ENCODE measurements at regions not wholly inside any gene's neighbourhood (a gene's known extent, or its start where the extent isn't known, plus 50 kb on each side); places are given as distances from the start of the nearest gene placed in this dataset.

GRCh38 chr13:109606520-109606919 lies 179.9 kb downstream of the IRS2 start:
- Histone ChIP-seq H3K27me3 (ENCODE audit: control insufficient read depth, extremely low read depth, insufficient read depth, low read length) (no peaks in the 10 kb centered on the region), H3K9ac (ENCODE audit: control insufficient read depth, extremely low read depth, insufficient read depth, low read length) (no peak overlapping the region), H3K4me1 (ENCODE audit: control insufficient read depth, extremely low read depth, insufficient read depth, low read length) (peaks cover 4% of the 10 kb centered on the region), H3K36me3 (ENCODE audit: control insufficient read depth in 2 of 2, extremely low read depth in 1 of 2, insufficient read depth in 2 of 2, low read length in 2 of 2) (no peaks in the 10 kb centered on the region), H3K9me1 (ENCODE audit: control insufficient read depth, extremely low read depth, insufficient read depth, low read length) (no peaks in the 10 kb centered on the region), H3K27ac (ENCODE audit: control insufficient read depth, insufficient read depth, low read length) (no peak overlapping the region), H4K20me1 (ENCODE audit: control insufficient read depth, extremely low read depth, insufficient read depth, low read length) (no peaks in the 10 kb centered on the region), H3K4me3 (ENCODE audit: control insufficient read depth in 2 of 3, extremely low read depth in 1 of 3, insufficient read depth in 2 of 3, low read depth in 1 of 3, low read length in 3 of 3) (no peak overlapping the region), H3K4me2 (ENCODE audit: control insufficient read depth, extremely low read depth, insufficient read depth, low read depth, low read length) (no peak overlapping the region), H3K79me2 (ENCODE audit: control insufficient read depth, insufficient read depth, low read length) (no peaks in the 10 kb centered on the region), H2AFZ (ENCODE audit: control insufficient read depth, low read length) (no peak overlapping the region), H3K9me3 (ENCODE audit: control insufficient read depth, low read depth, low read length) (no peaks in the 10 kb centered on the region)
- FAIRE-seq (no peak), DNase-seq (ENCODE audit: low read depth, low spot score) (no peak)
- dilution Hi-C loops (cut with MboI; ENCODE audit: extremely low pct_ligation_motif_present, low sequenced_read_pairs): no loop called here
- TF ChIP-seq EZH2 (IDR thresholded peaks at IDR 0.05; ENCODE audit: low read length): no peak
- no peak for TF ChIP-seq CTCF (optimal IDR thresholded peaks at IDR 0.05 in 1 of 3, IDR thresholded peaks at IDR 0.05 in 1 of 3, conservative IDR thresholded peaks at IDR 0.05 in 1 of 3; ENCODE audit: extremely low read depth in 1 of 3, insufficient read depth in 2 of 3, low read length in 3 of 3)

GRCh38 chr13:109605846-109606245 lies 180.5 kb downstream of the IRS2 start:
- DNase-seq (ENCODE audit: low read depth, low spot score) (no peak), FAIRE-seq (no peak)
- H3K9me1 ChIP-seq (ENCODE audit: control insufficient read depth, extremely low read depth, insufficient read depth, low read length): no peaks in the 10 kb centered on the region
- no peak overlapping the region for H3K4me3 ChIP-seq (ENCODE audit: control insufficient read depth in 2 of 3, extremely low read depth in 1 of 3, insufficient read depth in 2 of 3, low read depth in 1 of 3, low read length in 3 of 3)
- H3K27ac ChIP-seq (ENCODE audit: control insufficient read depth, insufficient read depth, low read length): no peak overlapping the region
- H3K4me2 ChIP-seq (ENCODE audit: control insufficient read depth, extremely low read depth, insufficient read depth, low read depth, low read length): no peak overlapping the region
- no peaks in the 10 kb centered on the region for H3K36me3 ChIP-seq (ENCODE audit: control insufficient read depth in 2 of 2, extremely low read depth in 1 of 2, insufficient read depth in 2 of 2, low read length in 2 of 2)
- H2AFZ ChIP-seq (ENCODE audit: control insufficient read depth, low read length): no peak overlapping the region
- H3K79me2 ChIP-seq (ENCODE audit: control insufficient read depth, insufficient read depth, low read length): no peaks in the 10 kb centered on the region
- no peaks in the 10 kb centered on the region for H3K9me3 ChIP-seq (ENCODE audit: control insufficient read depth, low read depth, low read length)
- TF ChIP-seq CTCF (optimal IDR thresholded peaks at IDR 0.05 in 1 of 3, IDR thresholded peaks at IDR 0.05 in 1 of 3, conservative IDR thresholded peaks at IDR 0.05 in 1 of 3; ENCODE audit: extremely low read depth in 1 of 3, insufficient read depth in 2 of 3, low read length in 3 of 3) (no peak), EZH2 (IDR thresholded peaks at IDR 0.05; ENCODE audit: low read length) (no peak)
- no peak overlapping the region for H3K9ac ChIP-seq (ENCODE audit: control insufficient read depth, extremely low read depth, insufficient read depth, low read length)
- no peaks in the 10 kb centered on the region for H4K20me1 ChIP-seq (ENCODE audit: control insufficient read depth, extremely low read depth, insufficient read depth, low read length)
- H3K4me1 ChIP-seq (ENCODE audit: control insufficient read depth, extremely low read depth, insufficient read depth, low read length): peaks cover 4% of the 10 kb centered on the region
- H3K27me3 ChIP-seq (ENCODE audit: control insufficient read depth, extremely low read depth, insufficient read depth, low read length): no peaks in the 10 kb centered on the region
- dilution Hi-C loops (cut with MboI; ENCODE audit: extremely low pct_ligation_motif_present, low sequenced_read_pairs): no loop called here
